Spleen (tissue), 7 donors: ENCODE measurements at regions not wholly inside any gene's neighbourhood (a gene's known extent, or its start where the extent isn't known, plus 50 kb on each side); places are given as distances from the start of the nearest gene placed in this dataset.

Experiments
- CTCF ChIP-seq, 11 experiments: fragments of 200-600 bp in 7 of 11; fragments of 450-650 bp in 4 of 11; sonication (generic) in 4 of 11; IDR thresholded peaks in 8 of 11; conservative IDR thresholded peaks in 3 of 11; 1 replicate in 7 of 11; 2 replicates in 4 of 11; pipeline versions ENCODE4 v1.4.0 to v1.8.0; 2016 to 2021; ENCODE audit warnings: antibody characterized with exemption in 11 of 11, inconsistent platforms in 4 of 11, mild to moderate bottlenecking in 1 of 11
- POLR2AphosphoS5 ChIP-seq, 3 donors: sonication (generic); formaldehyde crosslinking; IDR thresholded peaks; one replicate each; pipeline ENCODE4 v1.5.1; 2017; ENCODE audit warnings: antibody characterized with exemption in 3 of 3
- donor health status: DM: no; HTN: no; CAD: no; lungs with moderate emphysema.
- donor health status: DM: no; HTN: no; CAD: no.
- donor health status: DM: no; HTN: no; CAD: no.

- TF ChIP-seq CTCF (IDR thresholded peaks at IDR 0.05 in 8 of 11, conservative IDR thresholded peaks at IDR 0.05 in 3 of 11) (no peak), POLR2AphosphoS5 (IDR thresholded peaks at IDR 0.05) (no peak)
Observed at GRCh38 chr7:8823486-8823885, 390.1 kb downstream of the NXPH1 start.
